ENCODE measurements at regions not wholly inside any gene's neighbourhood (a gene's known extent, or its start where the extent isn't known, plus 50 kb on each side); places are given as distances from the start of the nearest gene placed in this dataset.
"Not testable (repeated sequence)": the region's sequence is repeated elsewhere in the genome, so short reads cannot be mapped to it uniquely, and the experiment has no call there.

- H3K27me3 ChIP-seq (replicated peaks in 2 of 5; ENCODE audit: control insufficient read depth in 4 of 5, insufficient read depth in 5 of 5, low read length in 4 of 5), result peaks cover 0 to 15% (median 0%) of the 10 kb centered on the region in 5 experiments
- under 1% methylated on average over 69 of the region's 87 CpGs for WGBS (ENCODE audit: insufficient coverage)
- DNase-seq, result no peak
- ChIA-PET POLR2A (interaction anchor here (0.8 to 1.4 kb wide), 2 partner anchors 9 to 25 kb away, joined by 5 to 10 read pairs; no protein-coding TSS in a partner anchor), CTCF (interaction anchor here (0.6 to 3.2 kb wide), 4 partner anchors 13 to 39 kb away, joined by 3 to 11 read pairs (median 4); no protein-coding TSS in a partner anchor)
- peak overlapping the region; percentile 35 to 83 (median 63) for H3K4me3 ChIP-seq (ENCODE audit: control insufficient read depth in 1 of 7, extremely low read depth in 1 of 7, insufficient read depth in 4 of 7, low read depth in 2 of 7, low read length in 6 of 7)
- H3K9me3 ChIP-seq (ENCODE audit: control extremely low read depth in 1 of 5, control insufficient read depth in 4 of 5, insufficient read depth in 2 of 5, low read depth in 1 of 5, low read length in 4 of 5), result no peaks in the 10 kb centered on the region
- peaks cover 0 to 72% (median 25%) of the 10 kb centered on the region in 4 experiments for H3K4me1 ChIP-seq (ENCODE audit: control extremely low read depth in 1 of 4, control insufficient read depth in 4 of 4, insufficient read depth in 4 of 4, low read length in 3 of 4)
- peak overlapping the region; percentile 68 to 76 for H3K27ac ChIP-seq (ENCODE audit: insufficient read depth in 1 of 2, low read depth in 1 of 2, low read length in 2 of 2, poor library complexity in 1 of 2, severe bottlenecking in 2 of 2)
- peaks cover 0 to 3% (median under 1%) of the 10 kb centered on the region in 4 experiments for H3K36me3 ChIP-seq (ENCODE audit: control insufficient read depth in 4 of 4, insufficient read depth in 4 of 4, low read length in 3 of 4)
Observed at GRCh38 chr22:46044621-46045458, 67.9 kb upstream of the WNT7B start.

GRCh38 chr22:46045459-46046298 lies 68.7 kb upstream of the WNT7B start:
- Histone ChIP-seq H3K27me3 (replicated peaks in 2 of 5; ENCODE audit: control insufficient read depth in 4 of 5, insufficient read depth in 5 of 5, low read length in 4 of 5) (peaks cover 0 to 14% (median 0%) of the 10 kb centered on the region in 5 experiments), H3K36me3 (ENCODE audit: control insufficient read depth in 4 of 4, insufficient read depth in 4 of 4, low read length in 3 of 4) (peaks cover 0 to 2% (median under 1%) of the 10 kb centered on the region in 4 experiments), H3K4me1 (ENCODE audit: control extremely low read depth in 1 of 4, control insufficient read depth in 4 of 4, insufficient read depth in 4 of 4, low read length in 3 of 4) (peaks cover 0 to 74% (median 27%) of the 10 kb centered on the region in 4 experiments), H3K4me3 (ENCODE audit: control insufficient read depth in 1 of 7, extremely low read depth in 1 of 7, insufficient read depth in 4 of 7, low read depth in 2 of 7, low read length in 6 of 7) (peak overlapping the region in 4 of 7 experiments; percentile 63 to 83 (median 76)), H3K27ac (ENCODE audit: insufficient read depth in 1 of 2, low read depth in 1 of 2, low read length in 2 of 2, poor library complexity in 1 of 2, severe bottlenecking in 2 of 2) (peak overlapping the region; percentile 33 to 64), H3K9me3 (ENCODE audit: control extremely low read depth in 1 of 5, control insufficient read depth in 4 of 5, insufficient read depth in 2 of 5, low read depth in 1 of 5, low read length in 4 of 5) (no peaks in the 10 kb centered on the region)
- DNase-seq, result no peak
- WGBS (ENCODE audit: insufficient coverage), result 80% methylated on average over 10 of the region's 12 CpGs
- ChIA-PET CTCF (interaction anchor here (3.2 kb wide), 1 partner anchor 40 kb away, joined by 11 read pairs; no protein-coding TSS in a partner anchor), POLR2A (interaction anchor here (0.6 kb wide), 1 partner anchor 71 kb away, joined by 4 read pairs; no protein-coding TSS in a partner anchor)

- H3K4me1 ChIP-seq (ENCODE audit: control extremely low read depth in 1 of 4, control insufficient read depth in 4 of 4, insufficient read depth in 4 of 4, low read length in 3 of 4), result peaks cover 0 to 76% (median 30%) of the 10 kb centered on the region in 4 experiments
- peaks cover 0 to 13% (median 0%) of the 10 kb centered on the region in 5 experiments for H3K27me3 ChIP-seq (replicated peaks in 2 of 5; ENCODE audit: control insufficient read depth in 4 of 5, insufficient read depth in 5 of 5, low read length in 4 of 5)
- ChIA-PET CTCF (interaction anchor here (1.2 to 2.4 kb wide), 2 partner anchors 9 to 23 kb away, joined by 4 to 8 read pairs; no protein-coding TSS in a partner anchor), POLR2A (interaction anchor here (0.6 kb wide), 1 partner anchor 70 kb away, joined by 4 read pairs; no protein-coding TSS in a partner anchor)
- peaks cover 0 to 2% (median under 1%) of the 10 kb centered on the region in 4 experiments for H3K36me3 ChIP-seq (ENCODE audit: control insufficient read depth in 4 of 4, insufficient read depth in 4 of 4, low read length in 3 of 4)
- peak overlapping the region in 1 of 7 experiments; percentile 83 for H3K4me3 ChIP-seq (ENCODE audit: control insufficient read depth in 1 of 7, extremely low read depth in 1 of 7, insufficient read depth in 4 of 7, low read depth in 2 of 7, low read length in 6 of 7)
- no peak for DNase-seq
- H3K27ac ChIP-seq (ENCODE audit: insufficient read depth in 1 of 2, low read depth in 1 of 2, low read length in 2 of 2, poor library complexity in 1 of 2, severe bottlenecking in 2 of 2), result no peak overlapping the region
- no peaks in the 10 kb centered on the region for H3K9me3 ChIP-seq (ENCODE audit: control extremely low read depth in 1 of 5, control insufficient read depth in 4 of 5, insufficient read depth in 2 of 5, low read depth in 1 of 5, low read length in 4 of 5)
- WGBS (ENCODE audit: insufficient coverage), result 97% methylated on average over 4 of the region's 5 CpGs
Observed at GRCh38 chr22:46046299-46046685, 69.3 kb upstream of the WNT7B start.

DNA sequence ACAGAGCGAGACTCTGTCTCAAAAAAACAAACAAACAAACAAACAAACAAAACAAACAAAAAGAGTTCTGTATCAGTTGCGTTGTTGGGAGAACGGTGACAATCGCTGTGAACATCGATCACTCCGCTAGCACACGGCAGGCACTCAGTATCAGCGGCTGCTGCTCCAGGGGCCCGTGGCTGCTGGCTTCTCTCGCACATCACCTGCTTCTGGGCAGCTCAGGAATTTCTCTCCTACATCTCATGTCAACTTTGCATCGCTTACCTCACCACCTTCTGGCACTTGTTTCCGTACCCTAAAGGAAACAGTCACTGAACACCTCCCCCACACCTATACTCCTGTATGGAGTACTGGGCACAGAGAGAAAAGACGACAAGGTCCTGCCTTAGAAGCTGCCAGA lies 70.3 kb upstream of the WNT7B start:
- Histone ChIP-seq H3K27me3 (replicated peaks in 2 of 5; ENCODE audit: control insufficient read depth in 4 of 5, insufficient read depth in 5 of 5, low read length in 4 of 5) (peaks cover 0 to 16% (median 0%) of the 10 kb centered on the region in 5 experiments), H3K4me1 (ENCODE audit: control extremely low read depth in 1 of 4, control insufficient read depth in 4 of 4, insufficient read depth in 4 of 4, low read length in 3 of 4) (peaks cover 0 to 82% (median 34%) of the 10 kb centered on the region in 4 experiments), H3K9me3 (ENCODE audit: control extremely low read depth in 1 of 5, control insufficient read depth in 4 of 5, insufficient read depth in 2 of 5, low read depth in 1 of 5, low read length in 4 of 5) (no peaks in the 10 kb centered on the region), H3K36me3 (ENCODE audit: control insufficient read depth in 4 of 4, insufficient read depth in 4 of 4, low read length in 3 of 4) (peaks cover 0 to 2% (median 0%) of the 10 kb centered on the region in 4 experiments), H3K27ac (ENCODE audit: insufficient read depth in 1 of 2, low read depth in 1 of 2, low read length in 2 of 2, poor library complexity in 1 of 2, severe bottlenecking in 2 of 2) (no peak overlapping the region), H3K4me3 (ENCODE audit: control insufficient read depth in 1 of 7, extremely low read depth in 1 of 7, insufficient read depth in 4 of 7, low read depth in 2 of 7, low read length in 6 of 7) (no peak overlapping the region)
- DNase-seq, result no peak
- 93% methylated on average over 11 of the region's 13 CpGs for WGBS (ENCODE audit: insufficient coverage)
- POLR2A ChIA-PET, result interaction anchor here (0.8 kb wide), 1 partner anchor 68 kb away, joined by 3 read pairs; no protein-coding TSS in a partner anchor
- CTCF ChIA-PET, result interaction anchor here (0.6 to 2.4 kb wide), 6 partner anchors 9 to 472 kb away, joined by 3 to 9 read pairs (median 4); no protein-coding TSS in a partner anchor

- Histone ChIP-seq H3K4me1 (ENCODE audit: control extremely low read depth in 1 of 4, control insufficient read depth in 4 of 4, insufficient read depth in 4 of 4, low read length in 3 of 4) (peaks cover 0 to 84% (median 38%) of the 10 kb centered on the region in 4 experiments), H3K27ac (ENCODE audit: insufficient read depth in 1 of 2, low read depth in 1 of 2, low read length in 2 of 2, poor library complexity in 1 of 2, severe bottlenecking in 2 of 2) (no peak overlapping the region), H3K9me3 (ENCODE audit: control extremely low read depth in 1 of 5, control insufficient read depth in 4 of 5, insufficient read depth in 2 of 5, low read depth in 1 of 5, low read length in 4 of 5) (no peaks in the 10 kb centered on the region), H3K36me3 (ENCODE audit: control insufficient read depth in 4 of 4, insufficient read depth in 4 of 4, low read length in 3 of 4) (peaks cover 0 to 2% (median 0%) of the 10 kb centered on the region in 4 experiments), H3K4me3 (ENCODE audit: control insufficient read depth in 1 of 7, extremely low read depth in 1 of 7, insufficient read depth in 4 of 7, low read depth in 2 of 7, low read length in 6 of 7) (no peak overlapping the region), H3K27me3 (replicated peaks in 2 of 5; ENCODE audit: control insufficient read depth in 4 of 5, insufficient read depth in 5 of 5, low read length in 4 of 5) (peaks cover 0 to 19% (median 0%) of the 10 kb centered on the region in 5 experiments)
- ChIA-PET CTCF (interaction anchor here (1.1 to 2.4 kb wide), 4 partner anchors 11 to 52 kb away, joined by 3 to 9 read pairs (median 6); no protein-coding TSS in a partner anchor), POLR2A (interaction anchor here (1.4 kb wide), 1 partner anchor 22 kb away, joined by 3 read pairs; no protein-coding TSS in a partner anchor)
- 90% methylated on average over 11 of the region's 14 CpGs for WGBS (ENCODE audit: insufficient coverage)
- DNase-seq, result peak in 2 of 3 donors; percentile 52 to 58
Observed at GRCh38 chr22:46047841-46048595, 71.1 kb upstream of the WNT7B start.

GRCh38 chr22:46048661-46049060 lies 71.7 kb upstream of the WNT7B start:
- DNase-seq; H3K27ac ChIP-seq (ENCODE audit: insufficient read depth in 1 of 2, low read depth in 1 of 2, low read length in 2 of 2, poor library complexity in 1 of 2, severe bottlenecking in 2 of 2); H3K4me3 ChIP-seq (ENCODE audit: control insufficient read depth in 1 of 7, extremely low read depth in 1 of 7, insufficient read depth in 4 of 7, low read depth in 2 of 7, low read length in 6 of 7); H3K36me3 ChIP-seq (ENCODE audit: control insufficient read depth in 4 of 4, insufficient read depth in 4 of 4, low read length in 3 of 4); H3K9me3 ChIP-seq (ENCODE audit: control extremely low read depth in 1 of 5, control insufficient read depth in 4 of 5, insufficient read depth in 2 of 5, low read depth in 1 of 5, low read length in 4 of 5): not testable (repeated sequence)
- ChIA-PET POLR2A (interaction anchor here (1.4 kb wide), 1 partner anchor 22 kb away, joined by 3 read pairs; no protein-coding TSS in a partner anchor), CTCF (interaction anchor here (1.1 to 2.4 kb wide), 3 partner anchors 11 to 52 kb away, joined by 3 to 9 read pairs (median 8); no protein-coding TSS in a partner anchor)
- H3K4me1 ChIP-seq (ENCODE audit: control extremely low read depth in 1 of 4, control insufficient read depth in 4 of 4, insufficient read depth in 4 of 4, low read length in 3 of 4), result peaks cover 0 to 81% (median 37%) of the 10 kb centered on the region in 4 experiments
- H3K27me3 ChIP-seq (replicated peaks in 2 of 5; ENCODE audit: control insufficient read depth in 4 of 5, insufficient read depth in 5 of 5, low read length in 4 of 5), result peaks cover 0 to 19% (median 0%) of the 10 kb centered on the region in 5 experiments
- no CpG with 5 or more reads among the region's 7 CpGs for WGBS (ENCODE audit: insufficient coverage)

Measured in common myeloid progenitor, CD34-positive (primary cell).